Neuronal stem cell (in vitro differentiated cells): ENCODE measurements at regions not wholly inside any gene's neighbourhood (a gene's known extent, or its start where the extent isn't known, plus 50 kb on each side); places are given as distances from the start of the nearest gene placed in this dataset.
A peak's percentile ranks its signal among the peaks of the same experiment; 100 is the strongest.

Experiments used
- DNase-seq: peaks from one replicate; pipeline ENCODE4 v3.0.0-alpha.2; 2013; ENCODE audit warnings: low spot score
- H2AFZ ChIP-seq: one replicate; pipeline ENCODE4 v1.6.1; 2013; ENCODE audit warnings: mild to moderate bottlenecking, low read length, inconsistent platforms
- H2AK5ac ChIP-seq: 2 replicates; pipeline ENCODE4 v1.6.1; 2013; ENCODE audit warnings: low read depth, mild to moderate bottlenecking, inconsistent platforms, low read length, moderate library complexity, mixed read lengths
- H2BK120ac ChIP-seq: 2 replicates; pipeline ENCODE4 v1.6.1; 2013; ENCODE audit warnings: low read depth, mild to moderate bottlenecking, inconsistent platforms, low read length, moderate library complexity, mixed read lengths
- H2BK12ac ChIP-seq: one replicate; pipeline ENCODE4 v1.6.1; 2013; ENCODE audit warnings: low read length, inconsistent platforms
- H2BK15ac ChIP-seq: 2 replicates; pipeline ENCODE4 v1.6.1; 2013; ENCODE audit warnings: mild to moderate bottlenecking, low read length, inconsistent platforms, mixed read lengths
- H2BK5ac ChIP-seq: one replicate; pipeline ENCODE4 v1.6.1; 2013; ENCODE audit warnings: inconsistent platforms, mild to moderate bottlenecking, low read length, moderate library complexity
- H3K14ac ChIP-seq: one replicate; pipeline ENCODE4 v1.6.1; 2013; ENCODE audit warnings: low read length, inconsistent platforms
- H3K18ac ChIP-seq: 2 replicates; pipeline ENCODE4 v1.6.1; 2013; ENCODE audit warnings: low read length, inconsistent platforms
- H3K23ac ChIP-seq: 2 replicates; pipeline ENCODE4 v1.6.1; 2013; ENCODE audit warnings: low read depth, mild to moderate bottlenecking, mixed read lengths, low read length, inconsistent platforms; ENCODE audit not compliant: poor library complexity
- H3K27ac ChIP-seq: replicated peaks from 3 replicates; pipeline ENCODE4 v1.5.1; 2013; ENCODE audit warnings: low read length, inconsistent platforms
- H3K27me3 ChIP-seq, 3 experiments: 2 replicates each; pipeline ENCODE4 v1.6.1; 2013; ENCODE audit warnings: low read length in 3 of 3, mild to moderate bottlenecking in 2 of 3, inconsistent platforms in 1 of 3, low read depth in 1 of 3, mixed read lengths in 1 of 3, moderate library complexity in 1 of 3; ENCODE audit not compliant: control insufficient read depth in 3 of 3, insufficient read depth in 3 of 3
- H3K36me3 ChIP-seq, 2 donors: replicated peaks in 1 of 2; 2 replicates each; pipeline ENCODE4 v1.6.1; 2013; ENCODE audit warnings: low read length in 2 of 2; ENCODE audit not compliant: control insufficient read depth in 2 of 2, insufficient read depth in 2 of 2
- H3K4ac ChIP-seq: 2 replicates; pipeline ENCODE4 v1.6.1; 2013; ENCODE audit warnings: inconsistent platforms, mild to moderate bottlenecking, low read length, moderate library complexity
- H3K4me1 ChIP-seq, 2 donors: 1 replicate in 1 of 2; 2 replicates in 1 of 2; pipeline ENCODE4 v1.6.1; 2013; ENCODE audit warnings: low read length in 2 of 2, low read depth in 1 of 2; ENCODE audit not compliant: control insufficient read depth in 2 of 2, insufficient read depth in 1 of 2
- H3K4me2 ChIP-seq: one replicate; pipeline ENCODE4 v1.6.1; 2013; ENCODE audit warnings: mild to moderate bottlenecking, low read length, inconsistent platforms; ENCODE audit not compliant: insufficient read depth, poor library complexity, severe bottlenecking
- H3K4me3 ChIP-seq, 2 donors: 2 replicates each; pipeline ENCODE4 v1.5.1; 2013; ENCODE audit warnings: low read length in 2 of 2, mild to moderate bottlenecking in 2 of 2, inconsistent platforms in 1 of 2, moderate library complexity in 1 of 2
- H3K79me1 ChIP-seq: one replicate; pipeline ENCODE4 v1.6.1; 2013; ENCODE audit warnings: low read depth, mild to moderate bottlenecking, inconsistent platforms, low read length, moderate library complexity
- H3K9ac ChIP-seq: one replicate; pipeline ENCODE4 v1.6.1; 2013; ENCODE audit warnings: mild to moderate bottlenecking, low read depth, low read length, inconsistent platforms; ENCODE audit not compliant: poor library complexity
- H3K9me3 ChIP-seq, 2 donors: replicated peaks in 1 of 2; 2 replicates each; pipeline versions ENCODE3 to v1.6.1; 2013; ENCODE audit warnings: low read length in 2 of 2, mild to moderate bottlenecking in 2 of 2, inconsistent platforms in 1 of 2, low read depth in 1 of 2, mixed read lengths in 1 of 2, moderate library complexity in 1 of 2; ENCODE audit not compliant: control insufficient read depth in 2 of 2, insufficient read depth in 1 of 2
- H4K8ac ChIP-seq: one replicate; pipeline ENCODE4 v1.6.1; 2013; ENCODE audit warnings: low read depth, mild to moderate bottlenecking, inconsistent platforms, low read length, moderate library complexity
- H4K91ac ChIP-seq: one replicate; pipeline ENCODE4 v1.6.1; 2013; ENCODE audit warnings: low read length, low read depth, mild to moderate bottlenecking, inconsistent platforms; ENCODE audit not compliant: poor library complexity
- WGBS, 2 donors: extraction: QIAGEN DNeasy Blood & Tissue Kit; methylation state at CpG; one replicate each; pipeline ENCODE4 v1.1.7; 2013; ENCODE audit warnings: missing lambda C conversion rate in 2 of 2, mixed read lengths in 1 of 2; ENCODE audit not compliant: insufficient read length in 2 of 2, insufficient replicate concordance in 1 of 2; ENCODE audit errors: extremely low coverage in 2 of 2; 5-methylcytosine and 5-hydroxymethylcytosine counted together

- H3K4ac ChIP-seq: no peak overlapping the region
- no peaks in the 10 kb centered on the region for H3K27me3 ChIP-seq
- H2BK15ac ChIP-seq: no peak overlapping the region
- no peak overlapping the region for H4K91ac ChIP-seq
- H3K4me2 ChIP-seq: no peak overlapping the region
- WGBS, 2 donors: no CpG with 5 or more reads among the region's 3 CpGs
- no peaks in the 10 kb centered on the region for H3K9me3 ChIP-seq
- no peak overlapping the region for H4K8ac ChIP-seq
- H3K14ac ChIP-seq: no peak overlapping the region
- no peak overlapping the region for H2AK5ac ChIP-seq
- no peak overlapping the region for H2AFZ ChIP-seq
- no peaks in the 10 kb centered on the region for H3K4me1 ChIP-seq
- no peaks in the 10 kb centered on the region for H3K36me3 ChIP-seq
- no peak overlapping the region for H2BK5ac ChIP-seq
- no peak for DNase-seq
- H3K27ac ChIP-seq: no peak overlapping the region
- H2BK12ac ChIP-seq: no peak overlapping the region
- H2BK120ac ChIP-seq: no peak overlapping the region
- no peak overlapping the region for H3K9ac ChIP-seq
- no peak overlapping the region for H3K18ac ChIP-seq
- no peaks in the 10 kb centered on the region for H3K79me1 ChIP-seq
- no peak overlapping the region for H3K4me3 ChIP-seq
- no peak overlapping the region for H3K23ac ChIP-seq
Observed at GRCh38 chr9:107094370-107094769, 188.7 kb upstream of the RAD23B start.

GRCh38 chr9:107100591-107100990 lies 182.5 kb upstream of the RAD23B start:
- Histone ChIP-seq H3K23ac (no peak overlapping the region), H3K4me3 (no peak overlapping the region), H3K18ac (no peak overlapping the region), H4K8ac (no peak overlapping the region), H2BK15ac (no peak overlapping the region), H3K14ac (no peak overlapping the region), H2BK120ac (no peak overlapping the region), H2AK5ac (no peak overlapping the region), H3K27me3 (no peaks in the 10 kb centered on the region), H2BK5ac (no peak overlapping the region), H3K9ac (no peak overlapping the region), H3K4ac (no peak overlapping the region), H3K9me3 (peaks cover 0 to 2% of the 10 kb centered on the region in 2 donors), H3K4me2 (no peak overlapping the region), H4K91ac (peak overlapping the region; percentile 50), H3K79me1 (no peaks in the 10 kb centered on the region), H3K36me3 (no peaks in the 10 kb centered on the region), H2AFZ (no peak overlapping the region), H2BK12ac (peak overlapping the region; percentile 33), H3K27ac (no peak overlapping the region), H3K4me1 (no peaks in the 10 kb centered on the region)
- no CpG with 5 or more reads among the region's 7 CpGs for WGBS, 2 donors
- DNase-seq: no peak

GRCh38 chr9:107102011-107102410 lies 181.1 kb upstream of the RAD23B start:
- Histone ChIP-seq H4K8ac (no peak overlapping the region), H3K18ac (no peak overlapping the region), H3K36me3 (no peaks in the 10 kb centered on the region), H3K9ac (no peak overlapping the region), H3K4ac (no peak overlapping the region), H3K14ac (no peak overlapping the region), H3K4me2 (no peak overlapping the region), H2BK5ac (no peak overlapping the region), H2AK5ac (no peak overlapping the region), H4K91ac (no peak overlapping the region), H3K4me3 (no peak overlapping the region), H3K4me1 (no peaks in the 10 kb centered on the region), H3K27ac (no peak overlapping the region), H3K9me3 (peaks cover 0 to 2% of the 10 kb centered on the region in 2 donors), H3K79me1 (no peaks in the 10 kb centered on the region), H2AFZ (no peak overlapping the region), H3K27me3 (peaks cover 0 to 1% (median 0%) of the 10 kb centered on the region in 3 experiments), H2BK120ac (no peak overlapping the region), H2BK15ac (no peak overlapping the region), H2BK12ac (no peak overlapping the region), H3K23ac (no peak overlapping the region)
- DNase-seq: no peak
- no CpG with 5 or more reads among the region's 5 CpGs for WGBS, 2 donors

- WGBS, 2 donors: no CpG with 5 or more reads among the region's 2 CpGs
Observed at GRCh38 chr9:107103621-107104020, 179.5 kb upstream of the RAD23B start.

More at GRCh38 chr9:107103621-107104020, 179.5 kb upstream of the RAD23B start:
- no peak overlapping the region for H2BK5ac ChIP-seq
- peaks cover 0 to 2% of the 10 kb centered on the region in 2 donors for H3K9me3 ChIP-seq
- no peak overlapping the region for H3K14ac ChIP-seq
- H3K79me1 ChIP-seq: no peaks in the 10 kb centered on the region
- H3K4me2 ChIP-seq: no peak overlapping the region
- no peaks in the 10 kb centered on the region for H3K36me3 ChIP-seq
- H2AFZ ChIP-seq: no peak overlapping the region
- H2BK120ac ChIP-seq: no peak overlapping the region
- no peak overlapping the region for H3K27ac ChIP-seq
- no peak overlapping the region for H4K8ac ChIP-seq
- no peak overlapping the region for H3K4ac ChIP-seq
- no peak overlapping the region for H2AK5ac ChIP-seq
- no peaks in the 10 kb centered on the region for H3K4me1 ChIP-seq
- peaks cover 0 to 12% (median 0%) of the 10 kb centered on the region in 3 experiments for H3K27me3 ChIP-seq
- H3K4me3 ChIP-seq: no peak overlapping the region
- H4K91ac ChIP-seq: no peak overlapping the region
- no peak overlapping the region for H2BK12ac ChIP-seq
- no peak overlapping the region for H2BK15ac ChIP-seq
- no peak overlapping the region for H3K9ac ChIP-seq
- H3K18ac ChIP-seq: no peak overlapping the region
- H3K23ac ChIP-seq: no peak overlapping the region
- no peak for DNase-seq
